ENCODE measurements at regions not wholly inside any gene's neighbourhood (a gene's known extent, or its start where the extent isn't known, plus 50 kb on each side); places are given as distances from the start of the nearest gene placed in this dataset.

DNA sequence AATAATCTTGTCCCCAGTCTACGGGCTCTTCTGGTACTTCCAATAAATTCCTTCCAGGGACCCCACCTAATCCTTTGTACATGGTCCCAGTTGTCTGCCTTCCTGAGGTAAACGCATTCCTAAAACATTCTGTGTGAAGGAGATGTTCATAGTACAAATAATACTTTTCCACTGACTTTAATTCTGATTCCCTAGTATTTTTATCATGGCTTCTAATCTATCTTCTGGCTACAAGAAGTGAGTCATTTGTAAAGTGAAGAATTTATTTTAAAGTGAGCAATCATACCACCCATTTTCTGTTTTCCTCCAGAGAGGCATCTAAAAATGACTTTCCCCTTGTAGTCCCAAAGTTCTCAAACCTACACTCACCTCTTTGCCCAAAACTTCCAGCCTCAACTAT, 65.9 kb upstream of the NUDT4 start:
- no peaks in the 10 kb centered on the region for H3K36me3 ChIP-seq
- 90 to 96% (median 93%) methylated on average over 2 of the region's 2 CpGs for WGBS, 5 donors
- intact Hi-C loops (cut with DNase I; ENCODE audit: low total_unique reads): no loop called here
- H3K27me3 ChIP-seq (replicated peaks in 1 of 7): no peaks in the 10 kb centered on the region
- peaks cover 0 to 4% (median 0%) of the 10 kb centered on the region in 8 donors for H3K9me3 ChIP-seq
- H3K4me1 ChIP-seq: no peaks in the 10 kb centered on the region
- no peak overlapping the region for H3K27ac ChIP-seq
- DNase-seq: no peak
- H3K4me3 ChIP-seq: no peak overlapping the region
- TF ChIP-seq POLR2AphosphoS5 (IDR thresholded peaks at IDR 0.05): no peak
- TF ChIP-seq POLR2A (IDR thresholded peaks at IDR 0.05): no peak
- TF ChIP-seq, protein P1, sequence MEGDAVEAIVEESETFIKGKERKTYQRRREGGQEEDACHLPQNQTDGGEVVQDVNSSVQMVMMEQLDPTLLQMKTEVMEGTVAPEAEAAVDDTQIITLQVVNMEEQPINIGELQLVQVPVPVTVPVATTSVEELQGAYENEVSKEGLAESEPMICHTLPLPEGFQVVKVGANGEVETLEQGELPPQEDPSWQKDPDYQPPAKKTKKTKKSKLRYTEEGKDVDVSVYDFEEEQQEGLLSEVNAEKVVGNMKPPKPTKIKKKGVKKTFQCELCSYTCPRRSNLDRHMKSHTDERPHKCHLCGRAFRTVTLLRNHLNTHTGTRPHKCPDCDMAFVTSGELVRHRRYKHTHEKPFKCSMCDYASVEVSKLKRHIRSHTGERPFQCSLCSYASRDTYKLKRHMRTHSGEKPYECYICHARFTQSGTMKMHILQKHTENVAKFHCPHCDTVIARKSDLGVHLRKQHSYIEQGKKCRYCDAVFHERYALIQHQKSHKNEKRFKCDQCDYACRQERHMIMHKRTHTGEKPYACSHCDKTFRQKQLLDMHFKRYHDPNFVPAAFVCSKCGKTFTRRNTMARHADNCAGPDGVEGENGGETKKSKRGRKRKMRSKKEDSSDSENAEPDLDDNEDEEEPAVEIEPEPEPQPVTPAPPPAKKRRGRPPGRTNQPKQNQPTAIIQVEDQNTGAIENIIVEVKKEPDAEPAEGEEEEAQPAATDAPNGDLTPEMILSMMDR (IDR thresholded peaks at IDR 0.05 in 8 of 11, conservative IDR thresholded peaks at IDR 0.05 in 3 of 11): no peak

DNA sequence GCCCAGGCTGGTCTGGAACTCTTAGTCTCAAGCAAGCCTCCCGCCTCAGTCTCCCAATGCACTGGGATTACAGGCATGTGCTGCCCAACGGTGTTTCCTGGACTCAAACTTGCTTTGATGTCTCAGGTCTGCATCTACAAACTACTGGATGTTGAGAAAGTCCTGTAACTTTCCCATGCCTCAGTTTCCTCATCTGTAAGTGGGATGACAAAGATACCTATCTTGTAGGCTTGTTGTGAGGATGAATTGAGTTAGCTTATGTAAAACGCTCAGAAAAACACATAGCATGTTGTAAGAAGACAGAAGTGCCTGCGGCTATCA, 63.6 kb upstream of the NUDT4 start:
- WGBS, 5 donors: 90 to 95% (median 90%) methylated on average over 4 of the region's 4 CpGs
- Histone ChIP-seq H3K27me3 (replicated peaks in 1 of 7) (no peaks in the 10 kb centered on the region), H3K4me1 (no peaks in the 10 kb centered on the region), H3K4me3 (no peak overlapping the region), H3K36me3 (no peaks in the 10 kb centered on the region), H3K27ac (no peak overlapping the region), H3K9me3 (no peaks in the 10 kb centered on the region)
- TF ChIP-seq POLR2AphosphoS5 (IDR thresholded peaks at IDR 0.05): no peak
- TF ChIP-seq, protein P1 (IDR thresholded peaks at IDR 0.05 in 8 of 11, conservative IDR thresholded peaks at IDR 0.05 in 3 of 11): no peak
- TF ChIP-seq POLR2A (IDR thresholded peaks at IDR 0.05): no peak
- intact Hi-C loops (cut with DNase I; ENCODE audit: low total_unique reads): no loop called here
- DNase-seq: no peak

DNA sequence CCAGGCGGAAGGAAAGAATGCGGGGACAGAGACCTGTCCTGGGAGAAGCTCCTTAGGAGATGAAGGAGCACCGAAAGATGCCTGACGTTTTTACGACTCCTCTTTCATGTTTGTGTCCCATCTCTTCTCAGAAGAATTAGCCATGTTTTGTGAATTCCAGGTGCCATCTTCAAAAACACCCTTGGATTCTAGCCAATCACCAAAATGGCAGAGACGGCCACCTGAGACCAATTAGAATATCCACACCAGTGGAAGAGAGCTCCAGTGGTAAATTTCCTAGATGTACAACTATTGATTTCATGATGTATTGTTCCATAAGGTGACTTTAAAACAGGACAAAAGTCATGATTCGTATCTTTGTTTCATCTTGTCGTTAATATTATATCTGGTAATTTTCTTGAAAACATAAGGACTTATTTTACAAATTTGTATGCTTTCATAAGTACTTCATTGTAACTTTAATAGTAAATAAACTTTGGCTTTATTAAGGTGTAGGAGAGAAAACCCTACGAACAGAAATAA, 62.3 kb upstream of the NUDT4 start:
- H3K36me3 ChIP-seq: no peaks in the 10 kb centered on the region
- no peaks in the 10 kb centered on the region for H3K9me3 ChIP-seq
- H3K27ac ChIP-seq: no peak overlapping the region
- no peak for TF ChIP-seq POLR2AphosphoS5 (IDR thresholded peaks at IDR 0.05)
- TF ChIP-seq POLR2A (IDR thresholded peaks at IDR 0.05): no peak
- TF ChIP-seq, protein P1 (IDR thresholded peaks at IDR 0.05 in 8 of 11, conservative IDR thresholded peaks at IDR 0.05 in 3 of 11): no peak
- 90 to 97% (median 95%) methylated on average over 9 of the region's 9 CpGs for WGBS, 5 donors
- intact Hi-C loops (cut with DNase I; ENCODE audit: low total_unique reads): no loop called here
- DNase-seq: no peak
- H3K4me3 ChIP-seq: no peak overlapping the region
- no peaks in the 10 kb centered on the region for H3K4me1 ChIP-seq
- no peaks in the 10 kb centered on the region for H3K27me3 ChIP-seq (replicated peaks in 1 of 7)

DNA sequence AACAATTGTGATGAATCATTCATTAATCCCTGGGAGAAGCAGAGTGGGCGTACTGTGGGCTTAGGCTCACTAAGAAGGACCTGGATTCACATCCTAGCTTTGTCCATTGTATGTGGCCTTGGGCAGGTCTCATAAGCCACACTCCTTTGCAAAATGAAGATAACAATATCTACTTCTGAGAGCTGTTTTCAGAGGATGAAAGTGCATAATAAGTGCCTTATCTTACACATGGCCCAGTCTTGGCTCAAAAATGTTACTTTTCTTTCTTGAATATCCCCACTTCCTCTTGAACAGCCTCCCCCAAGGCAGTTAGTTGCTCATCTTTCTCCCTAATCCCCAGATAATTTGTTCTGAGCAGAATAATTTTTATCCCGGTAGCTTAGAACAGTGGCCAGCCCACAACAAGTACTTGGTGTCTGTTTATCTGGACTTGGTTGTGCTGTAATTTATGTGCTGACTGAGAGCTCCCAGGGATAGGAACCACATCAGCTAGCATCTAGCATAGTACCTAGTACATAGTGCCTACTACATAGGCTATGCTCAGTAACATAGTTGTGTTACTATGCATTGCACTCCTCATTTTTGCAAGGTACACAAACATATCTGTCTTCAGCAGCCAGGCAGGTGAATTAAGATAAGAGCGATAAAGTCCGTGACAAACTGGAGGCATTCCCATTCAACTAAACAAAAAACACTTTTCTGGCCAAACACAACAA, 61.7 kb upstream of the NUDT4 start:
- intact Hi-C loops (cut with DNase I; ENCODE audit: low total_unique reads): no loop called here
- no peaks in the 10 kb centered on the region for H3K36me3 ChIP-seq
- no peak for DNase-seq
- no peak overlapping the region for H3K27ac ChIP-seq
- no peaks in the 10 kb centered on the region for H3K27me3 ChIP-seq (replicated peaks in 1 of 7)
- no peaks in the 10 kb centered on the region for H3K9me3 ChIP-seq
- WGBS, 5 donors: 38 to 71% (median 63%) methylated on average over 4 of the region's 4 CpGs
- TF ChIP-seq, protein P1 (IDR thresholded peaks at IDR 0.05 in 8 of 11, conservative IDR thresholded peaks at IDR 0.05 in 3 of 11): no peak
- TF ChIP-seq POLR2A (IDR thresholded peaks at IDR 0.05): no peak
- TF ChIP-seq POLR2AphosphoS5 (IDR thresholded peaks at IDR 0.05): no peak
- no peak overlapping the region for H3K4me3 ChIP-seq
- H3K4me1 ChIP-seq: no peaks in the 10 kb centered on the region

Measured in spleen (tissue), 11 donors.